ENCODE measurements at regions not wholly inside any gene's neighbourhood (a gene's known extent, or its start where the extent isn't known, plus 50 kb on each side); places are given as distances from the start of the nearest gene placed in this dataset.

GRCh38 chr9:118238139-118238538 lies 533.9 kb downstream of the TLR4 start:
- no peak for DNase-seq (ENCODE audit: extremely low read depth, low read depth)
- TF ChIP-seq CTCF (IDR thresholded peaks at IDR 0.05; ENCODE audit: low read depth, low read length) = no peak

- no peak for TF ChIP-seq CTCF (IDR thresholded peaks at IDR 0.05; ENCODE audit: low read depth, low read length)
- no peak for DNase-seq (ENCODE audit: extremely low read depth, low read depth)
These were observed 547.8 kb downstream of the TLR4 start for GRCh38 chr9:118252027-118252426.

- no peak for DNase-seq (ENCODE audit: extremely low read depth, low read depth)
- TF ChIP-seq CTCF (IDR thresholded peaks at IDR 0.05; ENCODE audit: low read depth, low read length) = no peak
These were observed 558.0 kb downstream of the TLR4 start for GRCh38 chr9:118262191-118262590.

- no peak for TF ChIP-seq CTCF (IDR thresholded peaks at IDR 0.05; ENCODE audit: low read depth, low read length)
These were observed 559.7 kb downstream of the TLR4 start for GRCh38 chr9:118263949-118264348.

GRCh38 chr9:118268046-118268445 lies 563.8 kb downstream of the TLR4 start:
- no peak for TF ChIP-seq CTCF (IDR thresholded peaks at IDR 0.05; ENCODE audit: low read depth, low read length)

More at GRCh38 chr9:118263949-118264348, 559.7 kb downstream of the TLR4 start:
- no peak for DNase-seq (ENCODE audit: extremely low read depth, low read depth)

GRCh38 chr9:118269623-118270022 lies 565.4 kb downstream of the TLR4 start:
- no peak for TF ChIP-seq CTCF (IDR thresholded peaks at IDR 0.05; ENCODE audit: low read depth, low read length)
- DNase-seq (ENCODE audit: extremely low read depth, low read depth) = no peak

More at GRCh38 chr9:118268046-118268445, 563.8 kb downstream of the TLR4 start:
- DNase-seq (ENCODE audit: extremely low read depth, low read depth) = no peak

- DNase-seq (ENCODE audit: extremely low read depth, low read depth) = no peak
- TF ChIP-seq CTCF (IDR thresholded peaks at IDR 0.05; ENCODE audit: low read depth, low read length) = no peak
These were observed 567.1 kb downstream of the TLR4 start for GRCh38 chr9:118271331-118271730.

Measured in AG09319 (cell line).